Aorta (tissue), 5 donors: ENCODE measurements at regions not wholly inside any gene's neighbourhood (a gene's known extent, or its start where the extent isn't known, plus 50 kb on each side); places are given as distances from the start of the nearest gene placed in this dataset.

Experiments used
- ATAC-seq: fragments of 200-7000 bp; cut with Tn5 transposase; one replicate; pipeline ENCODE4 v1.9.1; 2022; ENCODE audit warnings: moderate library complexity; ENCODE audit not compliant: low FRiP score
- DNase-seq, 2 donors: peaks; one replicate each; pipeline ENCODE4 v3.0.0-alpha.2; 2020
- H3K27ac ChIP-seq, 2 donors: one replicate each; pipeline ENCODE4 v1.5.1; 2013; ENCODE audit warnings: low read length in 2 of 2, mild to moderate bottlenecking in 2 of 2, moderate library complexity in 2 of 2, control low read depth in 1 of 2, inconsistent platforms in 1 of 2, low read depth in 1 of 2
- H3K27me3 ChIP-seq, 2 donors: one replicate each; pipeline ENCODE4 v1.6.1; 2013; ENCODE audit warnings: control low read depth in 1 of 2, low read length in 1 of 2, mild to moderate bottlenecking in 1 of 2, moderate library complexity in 1 of 2; ENCODE audit not compliant: insufficient read depth in 2 of 2, control insufficient read depth in 1 of 2
- H3K36me3 ChIP-seq, 2 donors: one replicate each; pipeline ENCODE4 v1.6.1; 2013; ENCODE audit warnings: control low read depth in 1 of 2, low read length in 1 of 2, mild to moderate bottlenecking in 1 of 2; ENCODE audit not compliant: insufficient read depth in 2 of 2, control insufficient read depth in 1 of 2
- H3K4me1 ChIP-seq, 2 donors: one replicate each; pipeline ENCODE4 v1.6.1; 2013; ENCODE audit warnings: low read length in 2 of 2, control low read depth in 1 of 2, mild to moderate bottlenecking in 1 of 2, moderate library complexity in 1 of 2; ENCODE audit not compliant: insufficient read depth in 2 of 2, control insufficient read depth in 1 of 2
- H3K4me3 ChIP-seq, 2 donors: one replicate each; pipeline ENCODE4 v1.5.1; 2013; ENCODE audit warnings: low read length in 2 of 2, control low read depth in 1 of 2, mild to moderate bottlenecking in 1 of 2
- H3K9me3 ChIP-seq: one replicate; pipeline ENCODE4 v1.6.1; 2013; ENCODE audit warnings: mild to moderate bottlenecking, low read length; ENCODE audit not compliant: control insufficient read depth
- WGBS, 2 donors: extraction: QIAGEN DNeasy Blood & Tissue Kit; methylation state at CpG; one replicate each; pipeline ENCODE4 v1.1.7; 2013; 5-methylcytosine and 5-hydroxymethylcytosine counted together
- intact Hi-C, 2 donors: fragments of 100-400 bp; cut with DNase I; formaldehyde crosslinking; loops; one replicate each; pipeline versions ENCODE4 v1.14.2 to v1.15.0; 2022
- donor health status: healthy with polysubstance abuse.
- donor health status: Bipolar disorder and iron deficiency.
- donor health status: DM: no; HTN: no; CAD: no.
- donor health status: DM: no; HTN: no; CAD: no.
- donor health status: DM: yes; HTN: yes; CAD: no.

- Histone ChIP-seq H3K4me3 (no peak overlapping the region), H3K9me3 (no peaks in the 10 kb centered on the region), H3K27ac (no peak overlapping the region), H3K27me3 (no peaks in the 10 kb centered on the region), H3K36me3 (no peaks in the 10 kb centered on the region), H3K4me1 (peaks cover 2% of the 10 kb centered on the region in 2 donors)
- DNase-seq (no peak), ATAC-seq (no peak)
- intact Hi-C loops = no loop called here
Measured at GRCh38 chrX:23497919-23498318, 163.3 kb downstream of the PTCHD1 start.

GRCh38 chrX:23501974-23502373, 165.3 kb upstream of the PRDX4 start:
- ATAC-seq (no peak), DNase-seq (no peak)
- Histone ChIP-seq H3K36me3 (no peaks in the 10 kb centered on the region), H3K27ac (no peak overlapping the region), H3K9me3 (no peaks in the 10 kb centered on the region), H3K4me1 (peaks cover 0 to 2% of the 10 kb centered on the region in 2 donors), H3K4me3 (no peak overlapping the region), H3K27me3 (no peaks in the 10 kb centered on the region)
- intact Hi-C loops = loop anchor here in 1 of 2 donors (10.0 kb wide), 1 partner anchor 1637 kb away; no protein-coding TSS in a partner anchor
- WGBS, 2 donors = 86 to 95% methylated on average over 4 of the region's 4 CpGs

GRCh38 chrX:23503835-23504539, 163.3 kb upstream of the PRDX4 start:
- WGBS, 2 donors = 15 to 35% methylated on average over 8 of the region's 8 CpGs
- Histone ChIP-seq H3K4me3 (no peak overlapping the region), H3K27me3 (no peaks in the 10 kb centered on the region), H3K9me3 (no peaks in the 10 kb centered on the region), H3K4me1 (no peaks in the 10 kb centered on the region), H3K36me3 (no peaks in the 10 kb centered on the region), H3K27ac (peak overlapping the region in 1 of 2 donors; percentile 61)
- intact Hi-C loops = loop anchor here in 1 of 2 donors (10.0 kb wide), 1 partner anchor 1639 kb away; no protein-coding TSS in a partner anchor
- peak; percentile 84 to 91 for DNase-seq
- peak; percentile 78 for ATAC-seq

- H3K9me3 ChIP-seq = no peaks in the 10 kb centered on the region
- peak overlapping the region in 1 of 2 donors; percentile 61 for H3K27ac ChIP-seq
- H3K27me3 ChIP-seq = no peaks in the 10 kb centered on the region
- no peak overlapping the region for H3K4me3 ChIP-seq
- ATAC-seq = no peak
- DNase-seq = no peak
- no peaks in the 10 kb centered on the region for H3K4me1 ChIP-seq
- intact Hi-C loops = loop anchor here in 1 of 2 donors (10.0 kb wide), 1 partner anchor 1640 kb away; no protein-coding TSS in a partner anchor
- no peaks in the 10 kb centered on the region for H3K36me3 ChIP-seq
- WGBS, 2 donors = 59 to 73% methylated on average over 6 of the region's 6 CpGs
Measured at GRCh38 chrX:23504540-23504884, 162.8 kb upstream of the PRDX4 start.

- intact Hi-C loops = loop anchor here in 1 of 2 donors (10.0 kb wide), 1 partner anchor 1640 kb away; no protein-coding TSS in a partner anchor
- Histone ChIP-seq H3K4me1 (no peaks in the 10 kb centered on the region), H3K27me3 (no peaks in the 10 kb centered on the region), H3K4me3 (no peak overlapping the region), H3K36me3 (no peaks in the 10 kb centered on the region), H3K9me3 (no peaks in the 10 kb centered on the region), H3K27ac (peak overlapping the region in 1 of 2 donors; percentile 61)
- DNase-seq (no peak), ATAC-seq (peak; percentile 49)
- WGBS, 2 donors = 38 to 51% methylated on average over 2 of the region's 2 CpGs
Measured at GRCh38 chrX:23504895-23505294, 162.4 kb upstream of the PRDX4 start.

GRCh38 chrX:23505531-23506303, 161.6 kb upstream of the PRDX4 start:
- Histone ChIP-seq H3K4me3 (no peak overlapping the region), H3K4me1 (no peaks in the 10 kb centered on the region), H3K9me3 (no peaks in the 10 kb centered on the region), H3K27ac (no peak overlapping the region), H3K27me3 (no peaks in the 10 kb centered on the region), H3K36me3 (no peaks in the 10 kb centered on the region)
- 67 to 90% methylated on average over 6 of the region's 6 CpGs for WGBS, 2 donors
- intact Hi-C loops = loop anchor here in 1 of 2 donors (10.0 kb wide), 1 partner anchor 1641 kb away; no protein-coding TSS in a partner anchor
- no peak for DNase-seq
- no peak for ATAC-seq

GRCh38 chrX:23509256-23509655, 158.0 kb upstream of the PRDX4 start:
- intact Hi-C loops = loop anchor here in 1 of 2 donors (10.0 kb wide), 1 partner anchor 1644 kb away; no protein-coding TSS in a partner anchor
- WGBS, 2 donors = 63 to 100% methylated on average over 1 of the region's 1 CpG

GRCh38 chrX:23511793-23512192, 155.5 kb upstream of the PRDX4 start:
- intact Hi-C loops = no loop called here
- H3K36me3 ChIP-seq = no peaks in the 10 kb centered on the region
- 45 to 48% methylated on average over 2 of the region's 2 CpGs for WGBS, 2 donors
- no peak overlapping the region for H3K4me3 ChIP-seq
- H3K27me3 ChIP-seq = no peaks in the 10 kb centered on the region
- ATAC-seq (no peak), DNase-seq (no peak)
- H3K9me3 ChIP-seq = no peaks in the 10 kb centered on the region
- no peak overlapping the region for H3K27ac ChIP-seq
- H3K4me1 ChIP-seq = no peaks in the 10 kb centered on the region

More at GRCh38 chrX:23509256-23509655, 158.0 kb upstream of the PRDX4 start:
- H3K4me1 ChIP-seq = no peaks in the 10 kb centered on the region
- H3K4me3 ChIP-seq = no peak overlapping the region
- DNase-seq (no peak), ATAC-seq (no peak)
- no peak overlapping the region for H3K27ac ChIP-seq
- no peaks in the 10 kb centered on the region for H3K27me3 ChIP-seq
- H3K36me3 ChIP-seq = no peaks in the 10 kb centered on the region
- no peaks in the 10 kb centered on the region for H3K9me3 ChIP-seq
